HCT116 (cell line): ENCODE measurements at regions not wholly inside any gene's neighbourhood (a gene's known extent, or its start where the extent isn't known, plus 50 kb on each side); places are given as distances from the start of the nearest gene placed in this dataset.

ENCODE experiments used
- ATAC-seq: fragments of 200-7000 bp; cut with Tn5 transposase; 2 replicates; pipeline ENCODE4 v1.9.1; 2020; ENCODE audit warnings: mild to moderate bottlenecking, moderate library complexity
- BruUV-seq: library from RNA; stranded (reverse); fragments of 400-500 nt; replicated peaks from 2 replicates; lab custom pipeline; 2021; lab: Mats Ljungman, UMichigan
- CTCF ChIA-PET: fragments of 300-600 bp; sonication (Branson Sonifier 250); formaldehyde crosslinking; loops from one replicate; lab custom pipeline; 2021; ENCODE audit warnings: antibody characterized with exemption; lab: Charles Lee
- POLR2A ChIA-PET: fragments of 300-600, 350-600 bp; sonication (Branson Sonifier 250); formaldehyde crosslinking; loops from one replicate; lab custom pipeline; 2021; ENCODE audit warnings: antibody characterized with exemption; lab: Charles Lee
- RAD21 ChIA-PET, 2 experiments: fragments of 300-600 bp; sonication (Branson Sonifier 250); formaldehyde crosslinking; loops; one replicate each; lab custom pipeline; 2023; ENCODE audit warnings: low total read pairs in 2 of 2; ENCODE audit not compliant: uncharacterized antibody in 2 of 2, unreplicated experiment in 2 of 2, low non-redundant PET in 1 of 2; lab: Charles Lee
- DNase-seq: peaks from one replicate; pipeline ENCODE4 v3.0.0-alpha.2; 2010; ENCODE audit warnings: low read depth, low spot score
- H2AFZ ChIP-seq: fragments of 200-600 bp; shearing (Covaris generic), sonication (generic); 2 replicates; pipeline ENCODE4 v1.6.1; 2017; ENCODE audit warnings: low read depth, mixed run types, mixed read lengths, antibody characterized with exemption, low read length; ENCODE audit not compliant: poor library complexity, severe bottlenecking
- H3K27ac ChIP-seq: 2 replicates; pipeline ENCODE4 v1.5.1; 2012; ENCODE audit warnings: low read depth, low read length
- H3K27me3 ChIP-seq: fragments of 200-600 bp; sonication (generic); 2 replicates; pipeline ENCODE4 v1.6.1; 2016; ENCODE audit warnings: mixed run types, low read length, mixed read lengths; ENCODE audit not compliant: insufficient read depth
- H3K36me3 ChIP-seq, 2 experiments: fragments of 200-500 bp in 1 of 2; fragments of 200-600 bp in 1 of 2; sonication (Bioruptor generic) in 1 of 2; sonication (generic) in 1 of 2; 2 replicates each; pipeline versions ENCODE4 v1.5.1 to v1.6.1; 2014 to 2016; ENCODE audit warnings: low read length in 2 of 2, inconsistent platforms in 1 of 2, mixed read lengths in 1 of 2, mixed run types in 1 of 2; ENCODE audit not compliant: insufficient read depth in 2 of 2, control insufficient read depth in 1 of 2
- H3K4me1 ChIP-seq, 2 experiments: fragments of 200-600 bp in 1 of 2; sonication (generic) in 1 of 2; 2 replicates each; pipeline versions ENCODE4 v1.5.1 to v1.6.1; 2012 to 2017; ENCODE audit warnings: low read length in 2 of 2, inconsistent platforms in 1 of 2, mild to moderate bottlenecking in 1 of 2, mixed read lengths in 1 of 2, mixed run types in 1 of 2, moderate library complexity in 1 of 2; ENCODE audit not compliant: insufficient read depth in 2 of 2, control insufficient read depth in 1 of 2
- H3K4me2 ChIP-seq: fragments of 200-600 bp; sonication (generic); 2 replicates; pipeline ENCODE4 v1.6.1; 2017; ENCODE audit warnings: mixed run types, low read length, mixed read lengths
- H3K4me3 ChIP-seq, 2 experiments: fragments of 200-600 bp in 1 of 2; sonication (generic) in 1 of 2; replicated peaks in 1 of 2; 2 replicates each; pipeline ENCODE4 v1.5.1; 2011 to 2016; ENCODE audit warnings: low read length in 2 of 2, control low read depth in 1 of 2, low read depth in 1 of 2, mild to moderate bottlenecking in 1 of 2, mixed read lengths in 1 of 2, mixed run types in 1 of 2
- H3K79me2 ChIP-seq: fragments of 200-600 bp; sonication (generic); 2 replicates; pipeline ENCODE4 v1.6.1; 2017; ENCODE audit warnings: mild to moderate bottlenecking, mixed run types, low read length, moderate library complexity, mixed read lengths; ENCODE audit not compliant: insufficient read depth
- H3K9ac ChIP-seq: fragments of 200-600 bp; sonication (generic); 2 replicates; pipeline ENCODE4 v1.6.1; 2016; ENCODE audit warnings: low read length, mixed read lengths
- H3K9me2 ChIP-seq: fragments of 200-600 bp; sonication (generic), shearing (Covaris generic); 2 replicates; pipeline ENCODE4 v1.6.1; 2017; ENCODE audit warnings: mixed run types, mild to moderate bottlenecking, moderate library complexity; ENCODE audit not compliant: insufficient read depth
- H3K9me3 ChIP-seq, 2 experiments: fragments of 200-500 bp in 1 of 2; fragments of 200-600 bp in 1 of 2; sonication (Bioruptor generic) in 1 of 2; sonication (generic) in 1 of 2; 2 replicates each; pipeline ENCODE4 v1.6.1; 2014 to 2017; ENCODE audit warnings: low read length in 2 of 2, mixed read lengths in 2 of 2, inconsistent platforms in 1 of 2, low read depth in 1 of 2, mild to moderate bottlenecking in 1 of 2, mixed run types in 1 of 2, moderate library complexity in 1 of 2; ENCODE audit not compliant: control insufficient read depth in 1 of 2, insufficient read depth in 1 of 2
- H4K20me1 ChIP-seq: fragments of 200-600 bp; sonication (generic), shearing (Covaris generic); 2 replicates; pipeline ENCODE4 v1.6.1; 2017; ENCODE audit warnings: mixed run types, mild to moderate bottlenecking, moderate library complexity; ENCODE audit not compliant: insufficient read depth
- ATF3 ChIP-seq: IDR thresholded peaks from 2 replicates; pipeline ENCODE4 v1.6.1; 2012
- CBX3 ChIP-seq: IDR thresholded peaks from 2 replicates; pipeline ENCODE4 v1.6.1; 2012; ENCODE audit warnings: low read depth
- CEBPB ChIP-seq: IDR thresholded peaks from 2 replicates; pipeline ENCODE4 v1.6.1; 2012; ENCODE audit warnings: low read depth
- EGR1 ChIP-seq: IDR thresholded peaks from 2 replicates; pipeline ENCODE4 v1.6.1; 2012; ENCODE audit warnings: low read depth
- ELF1 ChIP-seq: IDR thresholded peaks from 2 replicates; pipeline ENCODE4 v1.6.1; 2012; ENCODE audit warnings: low read depth, borderline replicate concordance
- EZH2 ChIP-seq: fragments of 200-600 bp; sonication (generic); IDR thresholded peaks from 2 replicates; pipeline ENCODE4 v1.6.1; 2017; ENCODE audit warnings: antibody characterized with exemption, mixed run types
- FOSL1 ChIP-seq: IDR thresholded peaks from 2 replicates; pipeline ENCODE4 v1.6.1; 2012; ENCODE audit warnings: low read depth
- JUND ChIP-seq: IDR thresholded peaks from 2 replicates; pipeline ENCODE4 v1.6.1; 2012
- MAX ChIP-seq: IDR thresholded peaks from 2 replicates; pipeline ENCODE4 v1.6.1; 2012
- POLR2A ChIP-seq: IDR thresholded peaks from 2 replicates; pipeline ENCODE4 v1.7.0; 2011; ENCODE audit warnings: borderline replicate concordance; ENCODE audit not compliant: insufficient read depth, insufficient read length; ENCODE audit errors: extremely low read depth
- POLR2AphosphoS5 ChIP-seq: IDR thresholded peaks from 2 replicates; pipeline ENCODE4 v1.6.1; 2011; ENCODE audit warnings: mild to moderate bottlenecking, low read depth, low read length, moderate library complexity
- SIN3A ChIP-seq: IDR thresholded peaks from 2 replicates; pipeline ENCODE4 v1.6.1; 2012; ENCODE audit warnings: low read depth
- SP1 ChIP-seq: IDR thresholded peaks from 2 replicates; pipeline ENCODE4 v1.6.1; 2012; ENCODE audit warnings: low read depth
- TCF7L2 ChIP-seq: IDR thresholded peaks from 2 replicates; pipeline ENCODE4 v1.7.0; 2011; ENCODE audit warnings: borderline replicate concordance, inconsistent platforms; ENCODE audit not compliant: insufficient read depth, insufficient read length; ENCODE audit errors: extremely low read depth
- YY1 ChIP-seq: IDR thresholded peaks from 2 replicates; pipeline ENCODE4 v1.6.1; 2011; ENCODE audit warnings: low read length, low read depth, moderate library complexity, mild to moderate bottlenecking; ENCODE audit not compliant: insufficient replicate concordance; ENCODE audit errors: extremely low read depth
- ZBTB33 ChIP-seq: IDR thresholded peaks from 2 replicates; pipeline ENCODE4 v1.6.1; 2011; ENCODE audit warnings: mild to moderate bottlenecking, low read length, moderate library complexity; ENCODE audit not compliant: insufficient replicate concordance; ENCODE audit errors: extremely low read depth
- ZNF274 ChIP-seq: fragments of 200-500 bp; sonication (Bioruptor generic); IDR thresholded peaks from 2 replicates; pipeline ENCODE4 v1.6.1; 2014; ENCODE audit warnings: mild to moderate bottlenecking, low read depth, low read length, inconsistent platforms
- intact Hi-C: fragments of 100-400 bp; cut with micrococcal nuclease; formaldehyde crosslinking; loops from 2 replicates; pipeline ENCODE4 v1.10.0; 2022

- Histone ChIP-seq H3K27me3 (no peaks in the 10 kb centered on the region), H3K9me3 (no peaks in the 10 kb centered on the region), H3K27ac (no peak overlapping the region), H3K79me2 (no peaks in the 10 kb centered on the region), H3K4me3 (no peak overlapping the region), H4K20me1 (no peaks in the 10 kb centered on the region), H3K9ac (no peak overlapping the region)
- no peak for ATAC-seq
- intact Hi-C loops, result no loop called here
- BruUV-seq, result no TSS peak
- ChIA-PET POLR2A (no interaction called here), CTCF (no interaction called here)
- TF ChIP-seq FOSL1 (no peak), MAX (no peak), CBX3 (no peak), EGR1 (no peak), POLR2AphosphoS5 (no peak), TCF7L2 (no peak), YY1 (no peak), ATF3 (no peak), CEBPB (no peak), SIN3A (no peak), EZH2 (no peak), ZNF274 (no peak), SP1 (no peak), ZBTB33 (no peak), JUND (no peak), POLR2A (no peak), ELF1 (no peak)
- TF ChIP-seq, all 23 proteins: peak for 0
- Histone ChIP-seq H3K9me2 (no peaks in the 10 kb centered on the region), H2AFZ (no peak overlapping the region), H3K36me3 (no peaks in the 10 kb centered on the region), H3K4me1 (no peaks in the 10 kb centered on the region), H3K4me2 (no peak overlapping the region)
- RAD21 ChIA-PET, result no interaction called here
- DNase-seq, result no peak
Measured at GRCh38 chr1:81369833-81370232, 430.9 kb upstream of the ADGRL2 start.
